Astrocyte (in vitro differentiated cells and primary cell): ENCODE measurements at regions not wholly inside any gene's neighbourhood (a gene's known extent, or its start where the extent isn't known, plus 50 kb on each side); places are given as distances from the start of the nearest gene placed in this dataset.

Experiments used
- CTCF ChIP-seq: IDR thresholded peaks from 2 replicates; pipeline ENCODE4 v1.5.1; 2011; ENCODE audit warnings: low read depth, mild to moderate bottlenecking, inconsistent platforms, low read length, moderate library complexity; ENCODE audit not compliant: insufficient read depth
- EZH2 ChIP-seq: IDR thresholded peaks from 2 replicates; pipeline ENCODE4 v1.6.1; 2012; ENCODE audit warnings: mild to moderate bottlenecking, low read length, inconsistent platforms; ENCODE audit not compliant: insufficient read depth

- TF ChIP-seq CTCF (no peak), EZH2 (no peak)
These were observed 144.3 kb upstream of the MTAP start for GRCh38 chr9:21657966-21658667.
